ENCODE measurements at regions not wholly inside any gene's neighbourhood (a gene's known extent, or its start where the extent isn't known, plus 50 kb on each side); places are given as distances from the start of the nearest gene placed in this dataset.

DNA sequence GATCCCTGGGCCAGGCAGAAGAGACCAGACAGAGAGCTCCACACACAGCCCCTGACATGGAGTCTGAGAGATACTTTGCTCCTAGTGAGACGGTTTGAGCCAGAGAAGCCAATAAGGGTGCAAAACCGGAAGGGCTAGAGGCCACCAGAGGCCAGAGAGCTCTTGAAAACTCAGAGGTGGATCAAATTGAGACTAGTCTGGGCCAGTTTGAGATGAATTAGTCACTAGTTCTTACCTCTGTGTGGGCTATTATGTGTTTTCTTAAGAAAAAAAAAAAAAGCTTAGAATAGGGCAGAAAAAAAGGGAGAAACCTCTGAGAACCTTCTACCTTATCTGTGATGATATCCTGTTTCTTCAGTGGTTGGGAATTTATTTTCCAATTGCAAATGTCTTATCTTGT is 110.4 kb upstream of the EDNRA start:
- DNase-seq = no peak

DNA sequence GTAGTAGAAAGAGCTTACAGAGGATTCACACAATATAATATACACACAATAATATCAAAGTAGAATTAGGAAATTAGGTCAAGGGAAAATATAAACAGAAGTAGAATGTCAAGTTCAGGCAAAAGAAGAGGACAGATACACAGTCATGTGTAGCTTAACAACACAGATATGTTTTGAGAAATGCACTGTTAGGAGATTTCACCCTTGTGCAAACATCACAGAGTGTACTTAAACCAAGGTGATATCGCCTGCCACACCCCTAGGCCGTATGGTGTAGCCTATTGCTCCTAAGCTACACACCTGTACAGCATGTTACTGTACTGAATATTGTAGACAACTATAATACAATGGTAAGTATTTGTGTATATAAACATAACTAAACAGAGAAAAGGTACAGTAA is 110.0 kb upstream of the EDNRA start:
- no peak for DNase-seq

DNA sequence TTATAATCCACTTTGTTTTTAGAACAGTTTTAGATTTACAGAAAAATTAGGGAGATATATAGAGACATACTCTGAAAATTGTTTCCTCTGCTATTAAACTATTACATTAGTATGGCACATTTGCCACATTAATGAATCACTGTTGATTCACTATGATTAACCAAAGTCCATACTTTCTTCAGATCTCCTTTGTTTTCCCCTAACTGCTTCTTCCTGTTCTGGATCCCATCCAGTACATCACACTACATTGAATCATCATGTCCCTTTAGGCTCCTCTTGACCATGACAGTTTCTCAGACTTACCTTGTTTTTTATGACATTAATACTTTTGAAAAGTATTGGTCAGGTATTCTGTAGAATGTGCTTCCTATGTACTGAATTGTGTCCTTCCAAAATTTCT is 109.2 kb upstream of the EDNRA start:
- DNase-seq = no peak

DNA sequence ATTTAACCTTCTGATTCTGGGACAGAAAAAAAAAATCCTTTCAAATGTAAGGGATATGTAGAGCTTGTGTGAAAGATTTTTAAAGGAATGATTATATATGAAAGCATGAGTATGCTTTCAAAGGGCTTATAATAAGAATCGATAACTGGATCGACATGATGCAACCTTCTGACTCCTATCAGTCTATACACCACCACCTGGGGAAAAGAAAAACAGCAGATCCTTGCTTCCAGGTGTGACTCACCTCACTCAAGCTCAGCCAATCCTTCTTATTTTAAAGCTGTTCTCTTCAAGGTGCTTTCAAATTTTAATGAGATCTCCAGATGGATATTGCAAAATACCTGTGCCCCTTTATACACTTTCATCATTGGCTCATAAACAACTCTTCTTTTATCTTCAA is 102.1 kb upstream of the EDNRA start:
- DNase-seq = no peak

DNA sequence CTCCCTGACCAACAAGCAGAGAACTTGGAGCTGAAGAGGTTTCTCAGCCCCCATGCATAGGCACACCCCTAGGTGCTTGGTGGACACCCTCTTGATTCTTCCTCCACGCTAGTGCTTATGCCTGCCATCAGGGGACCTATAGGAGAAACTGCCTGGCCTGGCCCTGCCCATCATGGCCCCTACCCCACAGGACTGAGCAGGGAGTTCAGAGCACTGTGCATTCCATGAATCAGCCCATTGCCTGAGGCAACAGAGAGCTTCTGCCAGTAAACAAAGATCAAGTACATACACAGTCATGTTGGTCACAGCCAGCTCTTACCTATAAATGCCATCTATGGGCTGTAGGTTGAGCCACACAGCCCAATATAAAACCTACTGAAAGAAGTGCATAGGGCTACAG is 99.1 kb upstream of the EDNRA start:
- DNase-seq = no peak

DNA sequence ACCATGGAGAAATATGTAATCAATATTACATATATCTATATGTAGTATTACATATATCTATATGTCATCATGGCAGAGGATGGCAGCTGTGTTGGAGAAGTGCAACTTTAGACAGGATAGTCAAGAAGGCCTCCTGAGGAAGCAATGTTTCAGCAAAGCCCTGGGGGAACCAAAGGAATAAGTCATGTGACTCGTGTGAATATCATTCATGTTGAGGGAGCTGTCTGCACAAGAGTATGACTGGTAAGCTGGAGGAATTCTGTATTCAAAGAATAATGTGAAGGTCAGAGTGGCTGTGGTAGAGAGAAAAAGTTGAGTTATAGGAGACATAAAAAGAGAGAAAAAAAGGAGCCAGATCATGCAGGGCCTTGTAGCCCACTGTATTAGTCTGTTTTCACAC is 92.9 kb upstream of the EDNRA start:
- DNase-seq = no peak

DNA sequence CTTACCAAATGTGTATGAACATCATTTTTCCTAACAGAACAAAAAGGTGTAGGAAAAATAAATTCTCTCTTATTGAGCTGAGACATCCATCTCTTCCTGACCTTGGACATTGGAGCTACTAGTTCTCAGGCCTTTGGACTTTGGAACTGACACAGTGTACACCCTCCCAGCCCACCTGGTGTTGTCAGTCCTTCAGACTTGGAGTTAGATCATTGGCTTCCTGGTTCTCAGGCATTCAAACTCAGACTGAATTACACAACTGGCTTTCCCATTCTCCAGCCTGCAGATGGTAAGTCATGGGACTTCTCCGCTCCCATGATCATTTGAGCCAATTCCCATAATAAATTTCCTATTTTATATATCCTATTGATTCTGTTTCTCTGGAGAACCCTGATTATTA is 84.8 kb upstream of the EDNRA start:
- no peak for DNase-seq

DNA sequence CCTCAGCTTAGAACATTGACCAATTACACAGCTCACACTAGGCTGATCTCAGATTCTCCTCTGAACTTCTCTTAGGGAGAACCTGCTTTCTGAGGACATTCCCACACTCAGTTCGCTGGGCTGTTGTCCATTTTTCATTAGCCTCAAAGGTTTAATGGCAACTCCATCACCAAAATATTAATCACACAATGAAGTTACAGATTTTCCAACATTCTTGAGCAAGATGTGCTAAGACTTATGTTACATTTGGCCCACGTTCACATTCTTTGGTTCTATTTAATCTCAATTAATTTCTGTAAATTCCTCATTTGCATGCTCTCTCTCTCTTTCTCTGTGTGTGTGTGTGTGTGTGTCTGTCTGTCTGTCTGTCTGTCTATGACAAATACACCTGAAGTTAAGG is 82.3 kb upstream of the EDNRA start:
- DNase-seq = no peak

DNA sequence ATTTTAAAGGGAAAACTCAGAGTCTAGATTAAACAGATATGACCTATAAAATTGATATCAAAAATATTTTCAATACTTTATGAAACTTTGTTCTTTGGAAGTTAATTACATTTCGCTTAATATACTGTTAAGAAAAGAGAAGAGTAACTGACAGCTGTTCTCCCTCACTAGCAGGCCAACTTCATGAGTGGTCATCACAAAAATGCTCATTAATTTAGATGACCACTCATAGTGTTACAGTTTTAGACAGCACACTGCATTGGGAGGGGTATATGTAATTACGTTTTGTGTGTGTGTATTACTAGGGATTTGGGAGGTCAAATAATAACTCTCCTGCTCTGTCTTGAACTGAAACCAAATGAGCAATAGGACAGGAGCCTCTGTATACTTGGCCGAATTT is 80.2 kb upstream of the EDNRA start:
- no peak for DNase-seq

DNA sequence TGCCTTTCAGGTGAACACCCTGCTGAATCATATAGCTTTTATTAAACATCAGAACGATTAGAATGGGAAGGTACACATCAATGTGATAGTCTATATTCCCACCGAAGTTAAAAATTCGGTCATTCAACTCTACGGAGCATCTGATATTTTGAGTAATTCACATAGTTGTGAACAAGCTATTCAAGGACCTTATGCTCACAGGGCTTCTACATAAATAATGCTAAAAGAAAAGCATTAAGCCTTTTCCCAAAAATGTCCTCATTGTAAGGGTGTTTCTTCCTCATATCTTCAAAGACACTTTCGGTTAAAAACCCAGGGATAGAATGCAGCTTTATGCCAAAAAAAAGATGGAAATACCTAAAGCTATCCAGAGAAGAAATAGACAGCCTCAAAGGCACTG is 79.7 kb upstream of the EDNRA start:
- no peak for DNase-seq

DNA sequence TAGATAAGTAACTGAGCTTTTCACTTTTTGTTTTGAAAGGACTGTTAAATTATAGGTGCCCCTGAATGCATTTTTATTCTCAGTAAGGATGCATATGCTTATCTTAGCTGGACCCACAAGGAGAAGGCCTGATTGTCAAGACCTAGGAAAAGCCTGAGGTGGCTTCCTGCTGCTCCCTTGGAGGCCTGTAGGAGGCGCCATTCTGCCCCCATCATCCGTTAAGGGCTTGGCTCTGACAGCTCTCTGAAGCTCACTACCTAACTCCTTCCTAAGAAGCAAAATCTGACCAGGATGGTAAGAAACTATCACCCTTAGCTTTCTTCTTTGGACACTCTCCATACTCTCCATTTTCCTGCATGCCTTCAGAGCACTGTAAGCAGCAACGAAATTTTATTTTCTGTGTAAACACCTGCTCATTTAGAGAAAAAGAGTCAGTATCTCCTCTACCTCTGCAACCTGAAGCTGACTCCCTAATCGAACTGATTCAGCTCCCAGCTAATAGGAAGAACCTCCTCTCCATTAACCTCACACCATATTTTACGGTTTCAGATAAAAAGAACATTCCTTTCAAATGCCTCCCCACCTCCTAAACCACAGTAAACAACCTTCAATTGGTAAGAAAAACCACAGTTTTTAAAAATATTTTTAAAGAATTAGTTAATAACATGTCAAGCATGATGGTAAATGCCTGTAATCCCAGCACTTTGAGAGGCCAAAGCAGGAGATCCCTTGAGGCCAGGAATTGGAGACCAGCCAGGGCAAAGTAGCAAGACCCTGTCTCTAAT is 73.4 kb upstream of the EDNRA start:
- no peak for DNase-seq

DNA sequence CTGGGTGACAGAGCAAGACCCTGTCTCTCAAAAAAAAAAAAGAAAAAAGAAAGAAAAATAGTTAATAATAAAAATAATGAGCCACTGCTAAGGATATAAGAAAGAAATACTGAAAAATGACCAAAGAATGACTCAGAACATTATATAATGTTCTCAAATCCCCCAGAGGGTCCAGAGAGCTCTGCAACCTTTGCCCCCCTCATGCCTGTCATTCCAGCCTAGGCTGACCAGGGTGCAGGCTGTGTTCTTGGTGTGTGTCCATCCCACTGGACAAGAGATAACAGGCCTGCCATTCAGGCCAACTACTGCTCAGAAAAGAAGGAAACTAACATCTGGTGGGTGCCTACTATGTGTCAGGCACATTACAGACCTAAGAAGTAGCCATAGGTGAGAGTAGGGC is 72.7 kb upstream of the EDNRA start:
- no peak for DNase-seq

DNA sequence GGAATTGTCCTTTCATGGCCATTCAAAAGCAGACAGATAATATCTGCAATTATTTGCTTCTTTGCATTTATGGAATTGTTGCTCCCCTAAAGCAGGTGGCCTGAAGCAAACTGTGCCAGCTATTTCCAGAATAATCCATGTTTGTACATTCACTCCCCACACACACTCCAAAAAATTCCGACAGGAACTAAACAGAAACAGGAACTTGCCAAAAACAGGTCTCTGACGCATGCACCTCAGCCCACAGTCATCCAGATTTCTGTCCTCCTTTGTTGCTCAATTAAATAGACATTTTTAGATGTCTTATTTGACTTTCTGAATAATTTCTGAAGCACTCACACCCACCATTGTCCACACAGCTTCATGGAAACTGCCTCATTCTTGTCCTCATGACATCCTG is 71.5 kb upstream of the EDNRA start:
- no peak for DNase-seq

DNA sequence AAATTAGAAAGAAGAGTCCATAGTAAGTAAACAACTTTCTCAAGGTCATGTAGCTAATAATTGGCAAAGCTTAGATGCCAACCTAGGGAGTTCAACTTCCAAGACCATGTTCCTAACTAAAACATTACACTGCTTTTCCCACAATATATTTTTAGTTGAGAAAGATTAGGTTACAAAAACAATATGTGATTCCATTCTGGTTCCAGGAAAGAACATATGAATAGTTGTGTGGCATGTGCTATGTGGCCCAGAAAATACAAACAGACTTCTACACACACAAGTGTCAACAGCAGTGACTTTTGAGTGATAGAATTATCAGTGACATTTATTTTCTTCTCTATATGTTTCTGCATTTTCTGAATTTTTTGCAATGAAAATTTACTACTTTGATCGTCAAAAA is 62.7 kb upstream of the EDNRA start:
- DNase-seq = no peak

DNA sequence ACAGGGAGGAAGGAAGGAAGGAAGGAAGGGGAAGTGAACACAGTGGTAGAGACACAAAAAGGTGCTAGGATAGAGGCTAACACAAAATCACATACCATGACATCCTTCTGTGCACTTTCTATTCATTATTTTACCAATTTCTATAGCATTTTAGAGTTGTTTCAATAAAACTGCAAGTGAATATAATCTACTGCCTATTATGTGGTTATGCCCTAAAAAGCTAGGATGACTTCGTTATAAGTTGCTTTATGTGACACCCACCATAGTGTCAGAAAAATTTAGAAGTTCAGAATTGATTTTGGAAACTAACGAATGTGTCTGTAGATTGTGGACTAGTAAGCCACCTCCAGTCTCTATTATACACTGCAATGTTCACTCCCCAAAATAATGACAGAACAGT is 59.4 kb upstream of the EDNRA start:
- DNase-seq = no peak

DNA sequence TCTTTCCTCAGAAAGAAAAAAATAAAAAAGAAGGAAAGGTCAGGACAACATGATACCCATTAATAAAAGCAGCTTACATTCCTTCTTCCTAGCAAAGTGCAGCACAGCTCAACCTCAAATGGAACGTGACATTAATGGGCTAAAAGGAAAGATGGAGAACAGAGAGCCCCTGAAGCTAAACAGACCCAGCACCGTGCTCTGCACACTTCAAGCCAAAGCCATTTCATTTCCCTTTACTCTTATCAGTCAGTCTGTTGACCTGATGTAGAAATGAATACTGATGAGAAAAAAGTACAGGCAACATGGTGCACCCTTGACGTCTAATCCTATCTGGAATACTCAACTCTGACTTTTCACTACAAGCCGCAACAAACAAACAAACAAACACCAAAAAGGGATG is 57.7 kb upstream of the EDNRA start:
- no peak for DNase-seq

DNA sequence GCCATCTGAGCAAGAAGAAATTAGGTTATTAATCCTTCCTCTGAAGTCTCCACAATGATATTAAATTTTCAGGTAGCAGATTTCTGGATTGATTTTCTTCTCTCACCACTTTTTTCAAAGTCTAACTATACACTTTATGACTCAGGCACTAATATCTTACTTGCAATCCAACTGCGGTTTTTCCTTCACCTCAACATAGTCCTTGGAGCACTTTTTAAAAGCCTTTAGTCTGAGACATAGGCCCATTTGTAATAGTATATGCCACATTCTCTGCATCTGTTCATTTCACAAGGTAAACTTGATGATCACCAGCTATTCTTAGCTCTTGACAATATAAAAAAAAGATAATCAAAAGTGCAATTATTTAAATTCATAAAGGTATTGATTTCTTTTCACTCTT is 55.9 kb upstream of the EDNRA start:
- DNase-seq = no peak

DNA sequence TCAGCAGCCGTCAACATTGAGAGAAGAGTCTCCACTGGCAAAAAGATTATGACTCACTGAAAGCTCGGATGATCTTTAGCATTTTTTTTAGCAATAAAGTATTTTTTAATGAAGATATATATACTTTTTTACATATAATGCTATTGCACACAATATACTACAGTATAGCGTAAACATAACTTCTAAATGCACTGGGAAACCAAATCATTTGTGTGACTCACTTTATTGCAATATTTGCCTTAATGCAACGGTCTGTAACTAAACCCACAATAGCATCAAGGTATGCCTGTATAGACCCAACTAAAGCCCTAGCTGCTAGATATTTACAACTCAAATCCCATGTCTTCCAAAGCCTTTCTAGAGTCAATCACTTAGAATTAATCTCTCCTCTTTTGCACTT is 52.3 kb upstream of the EDNRA start:
- no peak for DNase-seq

DNA sequence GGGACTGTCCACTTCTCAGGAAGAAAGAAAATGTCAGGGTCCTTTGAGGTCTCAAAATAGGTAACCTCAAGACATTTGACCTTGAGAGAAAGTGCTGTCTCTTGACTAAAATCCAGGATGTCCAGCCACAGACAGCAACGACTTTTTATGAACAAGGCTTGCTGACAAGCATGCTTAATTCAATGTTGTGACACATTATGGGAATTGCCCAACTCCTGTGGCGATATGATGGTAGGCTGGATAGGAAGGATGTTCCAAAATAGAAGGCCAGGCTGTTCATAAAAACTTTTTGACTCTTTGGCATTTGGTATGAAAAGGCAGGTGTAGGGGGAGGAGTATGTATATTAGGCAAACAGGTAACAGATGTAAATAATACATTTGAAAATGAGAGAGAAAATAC is 50.8 kb upstream of the EDNRA start:
- no peak for DNase-seq

All from NCI-H2029 treated with DMSO at 0.1 percent for 48 hours (cell line).